Neural progenitor cell (in vitro differentiated cells): ENCODE measurements at regions not wholly inside any gene's neighbourhood (a gene's known extent, or its start where the extent isn't known, plus 50 kb on each side); places are given as distances from the start of the nearest gene placed in this dataset.

Source experiments
- EZH2phosphoT487 ChIP-seq: fragments of 200-600 bp; sonication (generic); IDR thresholded peaks from 2 replicates; pipeline ENCODE4 v1.6.1; 2017; ENCODE audit warnings: antibody characterized with exemption
- TF ChIP-seq, protein P1 (sequence below): fragments of 200-600 bp; sonication (generic); IDR thresholded peaks from 2 replicates; pipeline ENCODE4 v1.5.1; 2017; ENCODE audit warnings: antibody characterized with exemption, mild to moderate bottlenecking

GRCh38 chr5:173739741-173740140 lies 123.3 kb upstream of the BOD1 start:
- TF ChIP-seq, protein P1, sequence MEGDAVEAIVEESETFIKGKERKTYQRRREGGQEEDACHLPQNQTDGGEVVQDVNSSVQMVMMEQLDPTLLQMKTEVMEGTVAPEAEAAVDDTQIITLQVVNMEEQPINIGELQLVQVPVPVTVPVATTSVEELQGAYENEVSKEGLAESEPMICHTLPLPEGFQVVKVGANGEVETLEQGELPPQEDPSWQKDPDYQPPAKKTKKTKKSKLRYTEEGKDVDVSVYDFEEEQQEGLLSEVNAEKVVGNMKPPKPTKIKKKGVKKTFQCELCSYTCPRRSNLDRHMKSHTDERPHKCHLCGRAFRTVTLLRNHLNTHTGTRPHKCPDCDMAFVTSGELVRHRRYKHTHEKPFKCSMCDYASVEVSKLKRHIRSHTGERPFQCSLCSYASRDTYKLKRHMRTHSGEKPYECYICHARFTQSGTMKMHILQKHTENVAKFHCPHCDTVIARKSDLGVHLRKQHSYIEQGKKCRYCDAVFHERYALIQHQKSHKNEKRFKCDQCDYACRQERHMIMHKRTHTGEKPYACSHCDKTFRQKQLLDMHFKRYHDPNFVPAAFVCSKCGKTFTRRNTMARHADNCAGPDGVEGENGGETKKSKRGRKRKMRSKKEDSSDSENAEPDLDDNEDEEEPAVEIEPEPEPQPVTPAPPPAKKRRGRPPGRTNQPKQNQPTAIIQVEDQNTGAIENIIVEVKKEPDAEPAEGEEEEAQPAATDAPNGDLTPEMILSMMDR = no peak
- no peak for TF ChIP-seq EZH2phosphoT487
